IPS-NIHi11 (cell line): ENCODE measurements at regions not wholly inside any gene's neighbourhood (a gene's known extent, or its start where the extent isn't known, plus 50 kb on each side); places are given as distances from the start of the nearest gene placed in this dataset.
"Not testable (repeated sequence)": the region's sequence is repeated elsewhere in the genome, so short reads cannot be mapped to it uniquely, and the experiment has no call there.

Source experiments
- DNase-seq: peaks from one replicate; pipeline ENCODE4 v3.0.0; 2012; ENCODE audit warnings: mixed read lengths, low spot score

DNA sequence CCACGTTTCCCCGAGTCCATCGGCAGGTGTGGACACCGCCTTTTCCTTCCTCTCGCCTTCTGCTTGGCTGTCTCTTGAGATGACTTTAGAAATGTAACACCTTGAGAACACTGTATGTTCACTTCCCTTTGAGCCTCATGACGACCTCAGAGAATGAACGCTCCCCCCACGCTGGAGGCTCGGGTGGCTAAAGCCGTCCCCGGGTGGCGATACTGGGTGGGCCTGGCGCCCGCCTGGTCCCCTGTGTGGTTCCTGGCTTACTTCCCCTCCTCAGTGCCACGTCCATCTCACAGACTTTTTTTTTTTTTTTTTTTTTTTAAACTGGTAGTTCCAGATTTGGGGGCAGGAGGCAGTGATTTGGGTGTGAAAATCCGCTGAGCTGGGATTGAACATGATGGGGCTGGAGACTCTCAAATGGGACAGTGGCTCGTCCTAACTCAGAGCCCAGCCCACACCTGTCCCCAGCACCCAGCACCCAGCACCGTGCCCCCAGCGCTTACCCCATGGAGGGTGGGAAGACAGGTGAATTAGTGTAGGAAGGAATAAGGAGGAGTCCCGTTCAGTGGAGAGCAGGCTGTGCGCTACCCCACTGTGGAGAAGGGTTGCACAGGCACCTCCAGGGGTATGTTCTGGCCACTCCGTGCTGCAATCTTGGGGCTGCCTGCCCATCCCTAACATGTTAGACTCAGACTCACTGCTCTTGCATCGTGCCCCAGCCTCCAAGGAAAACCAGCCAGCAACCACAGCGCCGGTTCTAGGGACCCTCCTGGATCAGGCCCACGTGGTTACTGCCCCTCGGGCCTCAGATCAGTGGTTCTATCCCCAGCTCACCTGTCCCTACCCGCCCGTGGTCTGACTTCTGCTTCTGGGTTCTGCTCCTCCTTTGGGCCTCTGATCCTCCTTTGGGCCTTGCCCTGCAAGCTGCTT, 174.0 kb downstream of the ASB1 start:
- no peak for DNase-seq

DNA sequence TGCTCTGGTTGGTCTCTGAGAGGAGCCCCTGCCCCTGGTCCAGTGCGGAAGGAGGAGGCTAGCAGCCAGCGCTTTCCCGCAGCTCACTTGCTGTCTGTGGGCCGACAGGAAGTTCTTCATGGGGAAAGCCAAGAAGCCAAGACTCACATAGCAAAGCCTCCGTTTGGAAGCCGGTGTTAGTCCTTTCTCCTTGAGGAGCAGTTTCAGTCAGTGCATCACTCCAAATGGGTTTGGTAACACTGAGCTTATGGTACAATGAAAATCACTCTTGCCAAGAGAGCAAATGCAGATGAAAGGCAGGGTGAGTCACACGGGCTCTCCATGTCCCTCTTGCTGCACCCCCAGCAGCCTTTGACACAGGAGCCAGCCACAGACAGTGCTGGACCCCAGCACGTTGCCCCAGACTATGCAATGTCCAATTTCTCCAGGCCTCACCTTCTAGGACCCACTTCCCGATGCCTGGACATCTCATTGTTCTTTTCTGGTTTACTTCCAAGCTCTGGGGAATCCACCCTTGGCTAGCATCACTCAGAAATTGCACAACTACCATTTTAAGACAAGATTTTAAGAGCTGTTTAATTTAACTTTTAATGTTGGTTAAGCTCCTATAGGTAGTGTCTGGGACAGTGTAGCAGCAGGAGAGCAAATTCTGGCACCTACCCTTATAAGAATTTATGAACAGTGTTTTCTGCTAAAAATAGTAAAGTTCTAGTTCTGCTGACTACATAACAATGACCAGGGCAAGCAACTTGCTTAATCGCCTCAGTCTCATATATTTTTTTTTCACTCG, 174.9 kb downstream of the ASB1 start:
- no peak for DNase-seq

DNA sequence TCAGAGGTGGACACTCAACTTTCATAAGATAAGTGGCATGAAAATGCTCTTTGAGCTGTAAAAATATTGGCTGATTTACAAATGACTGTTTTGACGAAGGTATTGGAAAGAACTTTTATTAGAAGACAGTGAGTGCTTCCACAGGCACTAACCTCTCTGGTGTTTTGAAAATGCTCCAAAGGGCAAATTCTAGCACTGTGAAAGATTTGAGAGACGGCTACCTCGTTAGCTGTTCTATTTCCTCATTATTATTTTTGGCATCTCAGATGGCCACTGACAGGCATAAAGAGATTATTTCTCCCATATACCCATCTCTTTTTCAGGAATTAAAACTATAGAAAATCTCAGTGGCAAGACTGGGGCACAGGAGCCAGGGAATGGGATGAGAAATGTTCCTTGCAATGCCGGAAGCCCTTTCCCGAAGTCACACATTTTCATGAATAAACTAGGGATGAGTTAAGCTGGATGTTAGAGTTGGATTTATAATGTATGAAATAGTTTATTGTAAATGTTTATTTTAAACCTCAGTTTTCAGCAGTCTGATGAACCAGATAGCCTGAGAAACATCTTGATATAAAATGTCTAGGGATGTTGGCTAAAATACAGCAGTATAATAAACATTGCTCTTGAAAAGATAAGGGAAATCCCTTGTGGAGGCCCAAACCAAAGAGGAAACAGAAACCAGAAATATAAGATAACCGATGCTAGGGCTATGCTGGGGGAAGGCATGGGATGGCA, 175.7 kb downstream of the ASB1 start:
- DNase-seq = no peak

DNA sequence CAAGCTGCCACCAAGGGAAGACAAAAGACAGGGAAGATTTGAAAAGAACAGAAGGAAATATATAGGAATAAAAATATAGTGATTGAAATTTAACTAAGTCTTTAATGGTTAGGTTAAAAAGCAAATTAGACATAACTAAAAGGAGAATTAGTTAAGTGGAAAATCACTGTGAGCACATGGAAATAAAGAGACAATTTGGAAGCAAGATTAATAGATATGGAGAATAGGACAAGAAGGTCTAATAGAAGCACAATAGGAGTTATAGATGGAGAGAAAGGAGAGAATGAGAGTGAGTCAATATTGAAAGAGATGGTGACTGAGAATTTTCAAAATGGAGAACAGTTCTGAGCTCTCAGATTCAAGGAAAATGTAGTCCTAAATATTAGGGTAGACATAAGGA, 176.9 kb downstream of the ASB1 start:
- DNase-seq = no peak

DNA sequence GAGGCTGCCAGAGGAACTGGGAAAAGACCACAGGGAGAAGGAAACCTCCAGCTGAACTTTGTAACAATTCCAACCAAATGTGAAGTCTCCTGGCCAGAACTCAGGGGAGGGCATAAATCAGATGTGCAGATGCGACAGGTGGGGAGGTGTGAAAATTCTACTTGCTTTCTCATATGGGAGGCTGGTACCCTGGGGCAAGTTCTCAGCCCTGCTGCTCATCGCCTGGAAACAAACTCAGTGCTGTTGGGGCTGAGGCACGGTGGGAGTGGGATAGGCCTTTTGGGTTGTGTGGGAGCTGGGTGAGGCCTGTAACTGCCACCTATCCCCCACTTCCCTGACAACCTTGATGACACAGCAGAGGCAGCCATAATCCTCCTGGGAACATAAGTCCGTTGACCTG, 179.6 kb downstream of the ASB1 start:
- DNase-seq = no peak

DNA sequence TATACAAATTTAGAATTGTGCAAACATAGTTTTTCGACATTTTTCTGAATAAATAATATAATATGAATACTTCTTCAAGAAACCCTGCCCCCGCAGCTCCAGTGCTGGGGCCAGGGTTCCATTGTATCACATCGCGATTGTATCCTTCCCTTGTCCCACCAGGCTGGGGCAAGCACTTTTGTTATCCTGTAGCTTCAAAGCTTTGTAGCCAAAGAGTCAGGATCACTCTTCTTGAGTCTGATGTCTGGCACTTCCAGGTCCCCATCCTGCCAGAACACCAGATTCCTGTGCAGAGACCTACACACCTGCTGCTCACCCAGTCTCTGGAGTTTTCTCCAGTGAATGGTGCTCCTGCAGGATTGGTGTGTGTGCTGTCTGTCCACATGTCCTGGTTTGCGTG, 186.9 kb downstream of the ASB1 start:
- no peak for DNase-seq

DNA sequence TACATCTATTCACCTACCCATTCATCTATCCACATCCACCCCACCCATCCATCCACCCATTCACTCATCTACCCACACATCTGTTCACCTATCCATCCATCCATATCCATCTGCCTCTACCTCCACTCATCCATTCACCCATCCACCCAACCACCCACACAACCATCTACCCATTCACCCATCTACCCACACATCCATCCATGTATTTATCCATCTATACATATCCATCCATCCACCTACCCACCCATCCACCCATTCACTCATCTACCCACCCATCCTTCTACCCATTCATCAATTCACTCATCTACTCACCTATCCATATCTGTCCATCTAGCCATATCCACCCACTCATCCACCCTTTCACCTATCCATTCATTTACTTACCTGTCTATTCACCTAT, 187.6 kb downstream of the ASB1 start:
- DNase-seq = no peak

DNA sequence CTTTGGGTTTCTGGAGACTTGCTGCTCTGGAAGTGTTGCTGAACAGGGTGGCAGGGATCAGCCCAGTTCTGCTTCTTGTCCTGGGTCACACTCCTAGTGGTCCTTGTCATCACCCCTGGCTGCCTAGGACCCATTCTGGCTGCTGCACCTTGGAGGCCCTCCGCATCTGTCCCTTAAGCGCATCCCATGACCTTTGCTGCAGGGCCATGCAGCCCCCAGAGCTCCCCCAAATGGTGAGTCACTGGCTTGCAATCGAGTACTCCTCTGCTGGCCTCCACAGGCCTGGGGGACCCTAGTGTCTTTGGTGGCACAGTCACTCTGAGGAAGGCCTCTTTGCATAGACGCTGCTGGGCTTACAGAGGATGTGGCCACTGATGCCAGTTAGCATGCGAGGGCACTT, 188.5 kb downstream of the ASB1 start:
- DNase-seq = no peak

DNA sequence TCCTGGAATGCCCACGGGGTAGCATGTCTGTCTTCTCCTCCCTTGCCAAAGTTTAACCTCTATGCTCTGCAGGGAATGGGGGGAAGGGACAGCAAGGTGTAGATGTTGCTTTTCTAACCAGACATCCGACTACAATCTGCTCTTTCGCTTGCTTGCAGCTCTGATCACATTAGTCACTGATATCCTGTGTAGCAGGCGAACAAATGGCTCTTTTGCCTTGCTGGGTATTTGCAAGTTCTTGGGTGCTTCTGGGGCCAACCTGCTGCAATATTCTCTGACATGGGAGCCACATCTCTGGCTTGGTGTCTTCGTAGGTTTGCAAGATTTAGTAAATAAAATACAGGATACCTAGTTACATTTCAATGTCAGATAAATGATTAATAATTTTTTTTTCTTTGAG, 190.0 kb downstream of the ASB1 start:
- DNase-seq = no peak

DNA sequence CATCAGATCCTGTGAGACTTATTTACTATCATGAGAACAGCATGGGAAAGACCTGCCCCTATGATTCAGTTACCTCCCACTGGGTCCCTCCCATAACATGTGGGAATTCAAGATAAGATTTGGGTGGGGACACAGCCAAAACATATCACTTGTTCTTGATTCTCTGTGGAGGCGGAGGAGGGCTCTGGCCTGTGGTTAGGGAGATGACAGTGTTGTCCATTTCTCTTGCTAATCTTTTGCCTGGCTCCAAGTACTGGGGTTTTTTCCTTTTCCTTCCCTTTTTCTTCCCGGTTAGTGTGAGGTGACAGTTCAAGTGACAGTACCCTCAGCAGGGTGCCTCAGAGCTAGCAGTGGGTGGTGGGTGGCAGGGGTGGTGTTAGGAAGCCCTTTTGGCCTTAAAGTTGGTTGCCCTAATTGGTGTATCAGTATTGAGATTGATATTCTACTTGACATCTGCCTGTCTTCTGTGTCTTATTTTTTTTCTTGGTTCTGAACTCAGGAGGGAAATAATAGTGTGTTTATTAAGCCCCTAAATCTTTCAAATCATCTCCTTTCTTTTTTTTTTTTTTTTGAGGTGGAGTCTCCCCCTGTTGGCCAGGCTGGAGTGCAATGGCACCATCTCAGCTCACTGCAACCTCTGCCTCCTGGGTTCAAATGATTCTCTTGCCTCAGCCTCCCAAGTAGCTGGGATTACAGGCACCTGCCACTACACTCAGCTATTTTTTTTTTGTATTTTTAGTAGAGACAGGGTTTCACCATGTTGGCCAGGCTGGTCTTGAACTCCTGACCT, 192.0 kb downstream of the ASB1 start:
- DNase-seq = not testable (repeated sequence)

DNA sequence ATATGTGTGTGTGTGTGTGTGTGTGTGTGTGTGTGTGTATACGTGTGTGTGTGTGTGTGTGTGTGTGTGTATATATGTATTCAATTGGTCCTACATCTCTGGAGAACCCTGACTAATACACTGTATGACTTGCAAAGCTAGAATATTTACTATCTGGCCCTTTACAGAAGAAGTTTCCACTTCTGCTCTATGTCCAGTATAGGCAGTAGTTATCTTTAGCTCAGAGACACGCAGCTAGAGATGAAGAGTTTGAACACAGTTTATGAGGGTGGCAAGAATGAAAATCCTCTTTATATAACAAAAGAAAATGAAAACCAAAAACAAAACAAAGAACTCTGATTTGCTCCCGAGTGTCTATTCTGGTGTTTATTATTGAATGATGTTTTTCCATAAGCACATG, 201.2 kb downstream of the ASB1 start:
- no peak for DNase-seq

DNA sequence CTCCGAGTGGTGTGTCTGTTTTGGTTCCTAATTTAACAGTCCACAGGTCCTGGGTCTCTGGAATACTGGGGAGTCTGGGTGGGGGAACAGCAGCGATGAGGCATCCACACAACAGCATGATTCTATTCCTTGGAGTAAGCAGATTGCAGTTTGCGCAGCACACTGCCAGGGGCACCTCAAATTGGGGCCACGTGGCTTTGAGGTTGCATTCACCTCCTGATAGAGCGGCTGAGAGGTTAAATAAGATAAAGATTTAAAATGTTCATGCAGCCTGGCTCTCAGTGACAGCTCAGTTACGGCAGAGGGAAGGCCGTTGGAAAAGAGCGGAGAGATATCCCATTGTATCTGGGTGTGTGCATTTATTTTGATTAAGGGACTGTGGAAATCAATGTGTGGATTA, 202.3 kb downstream of the ASB1 start:
- DNase-seq = no peak

DNA sequence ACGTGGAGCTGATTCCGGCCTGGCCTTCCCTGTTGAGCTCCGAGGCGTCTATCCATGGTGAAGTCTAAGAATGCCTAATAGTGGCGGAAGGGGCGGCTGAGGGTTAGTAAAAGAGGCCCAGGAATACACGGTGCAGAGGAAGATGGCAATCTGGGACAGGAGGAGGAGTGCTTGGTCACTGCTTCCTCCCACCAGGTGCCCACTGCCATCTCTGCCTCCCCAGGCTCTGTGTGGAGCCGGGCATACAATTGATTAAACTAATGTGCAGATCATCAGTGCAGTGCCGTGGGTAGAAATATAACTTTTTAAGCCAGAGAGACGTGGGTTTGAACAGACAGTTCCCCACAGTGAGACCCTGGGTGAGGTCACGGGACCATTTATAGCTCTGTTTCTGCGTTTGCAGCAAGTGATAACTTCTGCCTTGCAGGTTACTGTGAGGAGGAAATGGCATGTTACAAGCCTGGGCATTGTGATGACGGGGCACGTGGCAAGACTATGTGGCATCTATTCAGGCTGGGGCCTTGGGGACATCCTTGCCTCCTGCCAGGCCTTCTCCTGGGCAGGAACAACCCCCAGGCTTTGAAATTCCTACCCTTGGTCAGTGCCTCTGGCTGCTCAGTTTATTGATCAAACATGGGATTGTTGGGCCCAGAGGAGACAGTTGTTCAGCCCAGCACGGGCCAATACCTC, 204.9 kb downstream of the ASB1 start:
- DNase-seq = no peak

DNA sequence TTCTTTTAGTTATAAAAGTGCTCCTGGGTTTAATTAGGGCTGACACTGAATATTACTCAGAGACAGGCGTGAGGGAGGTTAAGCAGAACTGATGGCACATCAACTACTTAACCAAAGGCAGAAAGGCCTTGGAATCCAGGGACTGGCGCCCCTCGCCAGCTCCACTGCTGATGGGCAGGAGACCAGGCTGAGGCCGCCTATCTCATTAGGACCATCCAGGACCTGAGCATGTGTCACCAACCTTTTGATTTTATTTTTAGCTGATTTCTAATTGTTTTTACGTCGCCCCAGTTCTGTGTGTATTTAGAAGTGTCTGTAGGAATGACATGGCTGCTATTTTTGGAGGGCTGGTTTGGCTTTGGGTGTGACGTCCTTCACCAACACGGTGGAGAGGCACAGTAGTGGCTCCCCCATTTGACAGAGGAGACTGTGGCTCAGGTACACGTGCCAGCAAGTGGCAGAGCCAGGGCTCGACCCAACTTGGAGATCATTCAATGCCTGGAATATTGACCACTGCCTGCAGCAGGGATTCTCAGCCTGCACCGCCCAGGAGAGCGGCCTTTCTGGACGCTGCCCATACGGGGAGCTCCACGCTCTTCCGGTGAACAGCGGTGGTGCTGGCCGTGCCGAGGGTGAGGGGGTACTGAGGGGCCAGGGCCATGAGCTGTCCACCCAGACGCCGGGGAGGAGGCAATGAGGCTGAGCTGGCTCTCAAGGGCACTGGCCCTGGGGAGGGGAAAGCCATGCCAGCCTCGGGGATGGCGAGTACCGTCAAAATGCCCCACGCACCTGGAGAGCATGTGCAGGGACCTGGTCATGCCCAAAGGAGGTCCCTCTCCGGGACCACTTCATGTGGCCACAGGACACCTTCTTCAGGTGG, 205.7 kb downstream of the ASB1 start:
- DNase-seq = no peak

DNA sequence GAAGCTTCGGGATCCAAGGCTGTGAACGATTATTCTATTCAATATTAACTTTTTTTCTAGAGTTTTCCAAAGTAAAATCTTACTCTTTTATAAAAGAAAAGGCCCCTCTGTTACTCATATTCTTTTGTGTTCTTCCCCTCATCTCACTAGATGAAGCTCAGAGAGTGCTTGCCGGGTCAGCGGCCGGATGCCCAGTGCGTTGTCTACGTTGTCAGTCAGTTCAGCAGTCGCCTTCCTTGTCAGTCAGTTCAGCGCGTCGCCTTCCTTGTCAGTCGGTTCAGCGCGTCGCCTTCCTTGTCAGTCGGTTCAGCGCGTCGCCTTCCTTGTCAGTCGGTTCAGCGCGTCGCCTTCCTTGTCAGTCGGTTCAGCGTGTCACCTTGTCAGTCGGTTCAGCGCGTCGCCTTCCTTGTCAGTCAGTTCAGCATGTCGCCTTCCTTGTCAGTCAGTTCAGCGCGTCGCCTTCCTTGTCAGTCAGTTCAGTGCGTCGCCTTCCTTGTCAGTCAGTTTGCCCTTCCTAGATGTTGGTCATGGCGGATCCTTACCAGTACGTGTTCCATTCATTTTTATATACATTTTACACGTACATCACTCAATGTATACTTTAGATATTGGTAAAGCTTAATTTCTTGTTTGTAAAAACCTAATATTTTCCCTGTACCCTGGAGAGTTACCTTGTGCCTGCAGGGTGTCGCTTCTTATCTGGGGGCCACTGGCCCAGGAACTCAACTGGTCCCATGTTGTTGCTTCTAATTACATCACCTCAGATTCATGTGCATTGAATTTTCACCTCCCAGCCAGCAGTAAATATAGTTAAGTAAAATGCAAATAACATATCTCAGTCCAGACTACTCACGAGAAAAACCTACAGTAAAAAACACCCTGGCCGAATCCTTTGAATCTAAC, 206.9 kb downstream of the ASB1 start:
- no peak for DNase-seq

DNA sequence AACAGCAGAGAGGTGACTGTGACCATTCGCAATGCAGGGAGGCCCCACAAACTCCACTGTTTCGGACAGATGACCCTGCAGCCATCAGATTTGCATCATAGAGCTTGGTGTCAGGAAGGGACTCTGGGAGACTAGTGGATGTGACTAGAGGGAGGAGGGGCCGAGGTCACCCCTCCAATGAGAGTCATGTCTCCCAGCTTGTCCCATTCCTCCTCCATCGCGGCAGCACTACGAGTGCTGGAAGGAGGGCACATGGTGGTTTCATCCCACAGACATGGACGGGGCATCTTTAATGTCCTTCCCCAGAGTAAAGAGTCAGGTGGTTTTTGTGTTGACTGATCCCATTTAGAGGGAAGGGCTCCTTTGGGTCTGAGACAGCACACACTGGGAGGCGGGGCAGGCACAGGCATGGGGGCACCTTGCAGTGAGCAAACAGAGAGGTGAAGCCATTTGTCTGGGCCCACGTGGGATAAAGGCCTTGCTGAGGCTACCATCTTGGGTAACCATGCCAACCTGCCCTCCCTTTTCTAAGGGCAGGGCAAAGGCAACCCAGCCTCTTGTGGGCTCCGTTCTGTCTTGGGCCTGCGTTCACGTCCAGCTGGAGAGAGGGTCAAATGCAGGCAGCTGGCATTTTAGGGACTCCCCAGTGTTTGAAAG, 208.1 kb downstream of the ASB1 start:
- no peak for DNase-seq

DNA sequence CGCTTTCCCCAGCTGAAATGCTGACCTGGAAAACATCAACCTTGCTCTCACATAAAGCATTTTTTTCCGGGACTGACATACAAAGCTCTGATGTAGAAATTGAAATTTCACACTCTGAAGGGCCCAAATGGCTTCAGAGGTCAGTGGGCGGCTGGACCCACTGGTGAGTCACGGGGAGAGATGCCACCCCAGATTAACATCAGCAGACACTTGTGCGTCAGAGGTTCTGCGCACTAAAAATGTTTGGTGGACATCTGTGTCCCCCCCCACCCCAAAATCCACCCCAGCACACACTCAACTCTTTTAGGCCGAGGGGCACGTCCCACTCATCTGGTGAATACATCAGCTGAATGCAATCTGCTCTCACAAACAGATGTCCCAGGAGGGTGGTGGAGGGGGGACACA, 208.9 kb downstream of the ASB1 start:
- DNase-seq = no peak

DNA sequence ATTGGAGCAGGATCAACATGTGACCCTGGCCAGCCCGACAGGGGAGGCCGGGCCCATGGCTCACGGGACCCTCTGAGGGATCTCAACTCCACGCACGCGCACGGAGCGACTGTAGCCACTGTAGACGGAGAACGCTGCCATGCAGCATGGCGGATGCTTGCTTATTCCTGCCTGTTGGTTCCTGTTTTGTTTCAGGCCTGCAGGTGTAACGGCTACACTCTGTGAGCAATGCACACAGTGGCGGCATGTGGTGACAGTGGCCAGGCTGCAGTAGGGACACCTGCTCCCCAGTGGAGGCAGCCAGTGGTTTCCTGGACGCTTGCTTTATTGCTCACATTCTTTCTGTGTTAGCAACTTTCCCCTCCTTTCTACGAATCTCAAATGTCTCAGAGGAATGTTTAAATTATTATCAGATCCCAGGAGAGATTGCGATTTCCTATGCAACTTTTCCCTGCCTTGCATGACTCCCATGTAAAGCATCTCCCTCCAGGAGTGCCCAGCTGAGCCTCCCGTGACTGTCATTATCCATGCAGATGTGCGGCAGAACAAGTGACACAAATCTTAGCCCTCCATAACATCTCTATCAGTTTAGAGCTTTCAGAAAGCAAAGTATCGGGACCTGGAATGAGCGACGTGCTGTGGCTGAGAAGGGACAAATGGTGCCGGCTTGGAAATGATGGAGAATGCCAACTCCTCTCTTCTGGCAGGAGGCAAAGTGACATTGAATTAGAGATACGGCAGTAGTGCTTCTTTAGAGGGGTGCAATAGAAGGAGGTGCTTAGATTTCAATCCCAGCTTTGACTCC, 209.7 kb downstream of the ASB1 start:
- no peak for DNase-seq
